Fibroblast of skin of scalp (primary cell): ENCODE measurements at regions not wholly inside any gene's neighbourhood (a gene's known extent, or its start where the extent isn't known, plus 50 kb on each side); places are given as distances from the start of the nearest gene placed in this dataset.
A peak's percentile ranks its signal among the peaks of the same experiment; 100 is the strongest.
"Not testable (repeated sequence)": the region's sequence is repeated elsewhere in the genome, so short reads cannot be mapped to it uniquely, and the experiment has no call there.

Experiments used
- DNase-seq: peaks from one replicate; pipeline ENCODE4 v3.0.0-alpha.2; 2013

- DNase-seq = no peak
Measured at GRCh38 chr13:22777207-22777606, 403.6 kb upstream of the SGCG start.

DNA sequence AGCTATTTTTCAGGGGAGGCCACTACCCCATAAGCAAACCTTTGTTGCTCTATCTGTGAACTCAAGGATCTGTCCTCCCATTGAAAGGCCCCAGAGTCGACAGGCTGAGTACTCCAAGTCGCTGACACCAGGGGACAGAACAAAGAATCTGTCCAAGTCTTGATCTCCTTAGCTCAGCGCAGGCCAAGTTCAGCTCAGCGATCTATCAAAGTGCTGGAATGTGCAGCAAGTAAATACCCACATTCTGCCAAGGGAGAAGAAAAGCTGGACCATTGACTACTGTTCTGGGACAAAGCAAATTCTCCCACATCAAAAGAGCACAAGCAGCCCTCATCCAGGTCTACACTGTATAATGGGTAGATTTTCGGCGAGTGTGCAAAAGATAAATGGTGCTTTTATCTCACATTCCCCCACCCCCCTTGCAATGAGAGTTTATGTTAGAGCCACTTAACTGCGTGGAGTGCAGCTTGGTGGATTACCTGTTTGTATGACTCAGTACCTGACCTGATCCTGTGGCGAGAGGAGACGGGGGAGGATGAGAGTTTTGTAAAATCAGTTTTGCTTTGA lies 391.7 kb upstream of the SGCG start:
- no peak for DNase-seq

- DNase-seq = no peak
Measured at GRCh38 chr13:22789916-22790315, 390.9 kb upstream of the SGCG start.

DNA sequence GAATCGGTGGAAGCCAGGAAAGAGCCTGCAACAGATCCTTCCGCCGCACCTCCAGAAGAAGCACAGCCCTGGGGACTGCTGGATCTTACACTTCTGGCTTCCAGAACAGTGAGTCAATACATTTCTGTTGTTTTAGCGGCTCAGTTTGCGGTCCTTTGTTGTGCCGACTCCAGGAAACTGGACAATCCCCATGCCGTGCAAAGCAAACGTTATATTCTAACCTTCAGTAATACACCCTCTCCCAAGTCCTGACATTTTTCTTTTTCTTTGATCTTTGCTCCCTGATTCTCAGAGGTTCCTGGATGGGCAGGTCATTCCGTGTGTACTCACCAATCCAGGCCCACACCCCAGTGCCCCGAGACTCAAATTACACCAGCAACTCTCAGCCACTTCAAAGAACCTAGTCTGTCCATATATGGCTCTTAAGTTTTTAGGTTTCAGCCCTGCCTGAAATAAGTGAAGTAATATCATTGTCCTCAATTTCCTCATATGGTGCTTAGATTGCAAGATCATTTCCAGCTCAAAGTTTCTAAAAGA lies 387.1 kb upstream of the SGCG start:
- peak; percentile 9 for DNase-seq

GRCh38 chr13:22800526-22801401 lies 380.0 kb upstream of the SGCG start:
- DNase-seq = peak; percentile 4

- peak; percentile 13 for DNase-seq
Measured at GRCh38 chr13:22801402-22802003, 379.3 kb upstream of the SGCG start.

DNA sequence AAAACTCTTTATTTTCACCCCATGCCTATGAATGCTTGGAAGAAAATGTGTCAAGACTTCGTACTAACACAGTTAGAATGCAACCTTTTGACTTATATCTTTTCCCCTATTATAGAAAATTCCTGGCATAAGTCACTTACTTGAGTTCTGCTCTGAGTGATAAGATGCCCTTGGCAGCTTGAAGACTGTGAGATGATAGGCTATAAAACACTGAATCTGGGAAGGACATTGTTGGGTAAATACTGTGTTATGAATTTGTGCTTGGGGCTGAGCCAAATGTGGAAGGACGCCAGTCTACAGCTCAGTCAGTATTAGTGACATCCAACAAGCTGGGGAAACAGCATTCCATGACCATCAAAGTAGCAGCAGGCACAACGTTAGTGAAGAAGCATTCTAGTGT lies 368.0 kb upstream of the SGCG start:
- DNase-seq = no peak

GRCh38 chr13:22813531-22814377 lies 367.0 kb upstream of the SGCG start:
- DNase-seq = not testable (repeated sequence)

GRCh38 chr13:22814433-22814832 lies 366.3 kb upstream of the SGCG start:
- DNase-seq = not testable (repeated sequence)

GRCh38 chr13:22821589-22821988 lies 359.2 kb upstream of the SGCG start:
- DNase-seq = no peak

DNA sequence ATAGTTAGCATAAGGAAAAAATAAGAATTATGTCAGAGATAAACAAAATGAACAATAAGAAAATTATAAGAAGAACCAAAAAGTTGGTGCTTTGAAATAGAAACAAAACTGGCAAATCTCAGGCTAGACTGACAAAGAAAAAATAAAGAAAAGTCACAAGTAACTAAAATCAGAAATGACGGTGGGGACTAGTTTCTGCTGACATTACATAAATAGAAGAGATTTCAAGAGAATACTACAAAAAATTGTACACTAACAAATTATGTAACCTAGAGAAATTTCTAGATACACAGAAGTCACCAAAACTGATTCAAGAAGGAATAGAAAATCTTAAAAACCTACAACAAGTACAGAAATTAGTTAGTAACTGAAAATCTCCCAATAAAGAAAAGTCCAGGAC lies 355.6 kb upstream of the SGCG start:
- DNase-seq = no peak

DNA sequence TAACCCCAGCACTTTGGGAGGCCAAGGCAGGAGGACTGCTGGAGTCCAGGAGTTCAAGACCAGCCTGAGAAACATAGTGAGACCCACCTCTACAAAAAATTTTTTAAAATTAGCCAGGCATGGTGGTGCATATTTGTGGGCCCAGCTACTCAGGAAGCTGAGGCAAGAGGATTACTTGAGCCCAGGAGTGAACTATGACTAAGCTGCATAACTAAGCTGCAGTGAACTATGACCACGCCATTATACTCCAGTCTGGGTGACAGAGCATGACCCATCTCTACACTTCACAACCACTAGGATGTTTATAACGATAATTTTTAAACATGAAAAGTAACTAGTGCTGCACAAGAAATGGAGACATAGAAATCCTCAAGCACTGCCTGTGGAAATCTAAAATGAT lies 352.7 kb upstream of the SGCG start:
- peak; percentile 37 for DNase-seq

DNA sequence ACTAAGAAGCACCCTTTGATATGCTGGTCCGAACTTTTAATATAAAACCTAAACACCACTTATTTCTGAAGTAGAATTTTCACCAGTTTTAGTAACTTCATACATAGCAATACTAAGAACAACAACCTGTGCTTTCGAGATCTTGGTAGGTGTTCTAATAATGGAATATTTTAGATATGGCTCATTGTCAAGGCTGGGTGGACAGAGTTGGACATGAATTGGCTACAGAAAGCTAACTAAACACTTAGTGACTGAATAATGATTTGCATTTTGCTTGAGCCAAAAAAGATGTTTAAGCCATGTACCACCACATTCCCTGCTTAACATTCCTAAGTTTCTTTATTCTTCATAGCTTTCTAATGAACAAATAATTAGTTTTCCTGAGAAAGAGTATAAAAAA lies 344.3 kb upstream of the SGCG start:
- no peak for DNase-seq

DNA sequence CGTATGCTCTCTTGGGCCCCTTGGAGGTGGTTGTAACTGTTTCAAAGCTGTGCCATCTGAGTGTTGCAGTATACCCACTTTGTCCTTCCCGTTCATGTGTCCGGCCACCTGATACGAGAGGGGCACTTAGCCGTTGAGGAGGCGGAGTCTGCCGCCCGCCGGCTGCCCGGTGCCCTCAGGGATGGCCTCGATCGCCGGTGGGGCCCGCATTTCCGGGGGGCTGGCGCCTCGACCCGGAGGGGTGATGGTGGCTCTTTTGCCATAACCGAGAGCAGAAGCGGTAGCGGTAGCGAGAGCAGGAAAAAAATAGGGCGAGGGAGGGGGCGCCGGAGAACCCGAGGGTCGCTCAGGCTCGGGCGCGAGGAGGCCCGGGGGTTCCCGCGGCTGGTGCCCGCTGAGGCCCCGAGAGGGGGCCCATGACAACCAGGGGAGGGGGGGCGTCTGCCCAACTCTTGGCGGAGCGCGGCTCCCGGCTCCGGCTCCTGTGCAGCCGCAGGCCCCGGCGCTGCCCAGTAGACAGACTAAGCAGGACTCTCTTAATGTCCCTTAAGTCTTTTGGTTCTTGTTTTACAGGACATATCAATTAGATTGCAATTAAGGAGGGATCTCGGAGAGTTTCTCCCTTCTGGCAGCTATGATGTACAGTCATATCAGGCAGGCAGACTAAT lies 342.7 kb upstream of the SGCG start:
- no peak for DNase-seq

DNA sequence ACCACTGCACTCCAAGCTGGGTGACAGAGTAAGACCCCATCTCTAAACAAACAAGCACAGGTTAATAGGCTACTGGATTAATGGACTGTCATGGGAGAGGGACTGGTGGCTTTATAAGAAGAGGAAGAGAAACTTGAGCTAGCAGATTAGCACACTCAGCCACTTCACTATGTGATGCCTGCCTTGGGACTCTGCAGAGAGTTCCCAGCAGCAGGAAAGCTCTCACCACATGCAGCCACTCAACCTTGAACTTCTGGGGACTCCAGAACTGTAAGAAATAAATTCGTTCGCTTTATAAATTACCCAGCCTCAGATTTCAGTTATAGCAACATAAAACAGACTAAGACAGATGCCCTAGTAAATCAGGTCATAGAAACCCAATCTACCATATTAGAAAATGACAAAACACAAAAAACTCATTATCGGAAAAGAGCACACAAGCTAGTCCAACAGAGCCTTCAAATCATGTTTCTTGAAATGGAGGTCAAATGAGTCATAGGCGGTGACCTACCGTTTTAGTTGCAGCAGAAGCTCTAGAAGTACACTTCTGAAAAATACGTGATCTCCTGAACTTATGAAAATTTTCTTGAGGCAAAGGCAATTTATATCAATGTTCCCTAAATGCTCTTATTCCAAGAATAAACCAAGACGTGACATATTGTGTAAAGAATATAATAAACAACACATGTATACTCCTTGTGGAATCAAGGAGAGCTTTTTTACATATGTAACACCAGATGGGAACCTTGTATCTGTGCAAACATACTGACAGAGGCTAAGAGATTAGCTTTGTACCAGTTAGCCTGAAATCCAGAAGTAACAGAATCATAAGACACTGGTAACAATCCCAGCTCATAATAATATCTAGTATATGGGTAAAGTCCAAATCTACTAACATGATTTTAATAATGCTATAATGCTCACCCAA lies 340.9 kb upstream of the SGCG start:
- DNase-seq = no peak

DNA sequence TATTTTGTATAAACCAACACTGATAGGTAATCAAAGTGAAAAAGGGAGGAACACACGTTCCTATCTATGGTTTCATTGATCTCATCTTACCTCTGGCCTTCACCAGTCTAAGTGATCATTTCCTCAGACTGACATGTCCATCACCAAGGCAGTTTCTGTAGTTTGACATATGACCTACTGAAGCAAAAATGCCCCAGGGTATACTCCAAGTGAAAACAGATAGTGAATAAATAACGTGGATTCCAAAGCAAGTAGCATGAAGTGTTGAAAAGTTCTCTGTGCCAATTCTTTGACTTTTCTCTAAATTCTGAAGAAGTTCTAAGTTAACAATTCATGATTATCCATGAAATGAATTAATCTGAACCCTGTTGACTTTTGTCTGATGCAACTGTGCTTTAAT lies 334.2 kb upstream of the SGCG start:
- no peak for DNase-seq

GRCh38 chr13:22848539-22849052 lies 332.2 kb upstream of the SGCG start:
- DNase-seq = no peak

- no peak for DNase-seq
Measured at GRCh38 chr13:22855926-22856325, 324.9 kb upstream of the SGCG start.

DNA sequence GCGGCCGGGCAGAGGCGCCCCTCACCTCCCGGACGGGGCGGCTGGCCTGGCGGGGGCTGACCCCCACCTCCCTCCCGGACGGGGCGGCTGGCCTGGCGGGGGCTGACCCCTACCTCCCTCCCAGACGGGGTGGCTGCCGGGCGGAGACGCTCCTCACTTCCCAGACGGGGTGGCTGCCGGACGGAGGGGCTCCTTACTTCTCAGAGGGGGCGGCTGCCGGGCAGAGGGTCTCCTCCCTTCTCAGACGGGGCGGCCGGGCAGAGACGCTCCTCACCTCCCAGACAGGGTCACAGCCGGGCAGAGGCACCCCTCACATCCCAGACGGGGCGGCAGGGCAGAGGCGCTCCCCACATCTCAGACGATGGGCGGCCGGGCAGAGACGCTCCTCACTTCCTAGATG lies 321.8 kb upstream of the SGCG start:
- DNase-seq = not testable (repeated sequence)

DNA sequence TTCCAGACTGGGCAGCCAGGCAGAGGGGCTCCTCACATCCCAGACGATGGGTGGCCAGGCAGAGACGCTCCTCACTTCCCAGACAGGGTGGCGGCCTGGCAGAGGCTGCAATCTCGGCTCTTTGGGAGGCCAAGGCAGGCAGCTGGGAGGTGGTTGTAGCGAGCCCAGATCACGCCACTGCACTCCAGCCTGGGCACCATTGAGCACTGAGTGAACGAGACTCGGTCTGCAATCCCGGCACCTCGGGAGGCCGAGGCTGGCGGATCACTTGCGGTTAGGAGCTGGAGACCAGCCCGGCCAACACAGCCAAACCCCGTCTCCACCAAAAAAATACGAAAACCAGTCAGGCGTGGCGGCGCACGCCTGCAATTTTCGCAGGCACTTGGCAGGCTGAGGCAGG lies 321.4 kb upstream of the SGCG start:
- not testable (repeated sequence) for DNase-seq
